ENCODE measurements at regions not wholly inside any gene's neighbourhood (a gene's known extent, or its start where the extent isn't known, plus 50 kb on each side); places are given as distances from the start of the nearest gene placed in this dataset.

DNA sequence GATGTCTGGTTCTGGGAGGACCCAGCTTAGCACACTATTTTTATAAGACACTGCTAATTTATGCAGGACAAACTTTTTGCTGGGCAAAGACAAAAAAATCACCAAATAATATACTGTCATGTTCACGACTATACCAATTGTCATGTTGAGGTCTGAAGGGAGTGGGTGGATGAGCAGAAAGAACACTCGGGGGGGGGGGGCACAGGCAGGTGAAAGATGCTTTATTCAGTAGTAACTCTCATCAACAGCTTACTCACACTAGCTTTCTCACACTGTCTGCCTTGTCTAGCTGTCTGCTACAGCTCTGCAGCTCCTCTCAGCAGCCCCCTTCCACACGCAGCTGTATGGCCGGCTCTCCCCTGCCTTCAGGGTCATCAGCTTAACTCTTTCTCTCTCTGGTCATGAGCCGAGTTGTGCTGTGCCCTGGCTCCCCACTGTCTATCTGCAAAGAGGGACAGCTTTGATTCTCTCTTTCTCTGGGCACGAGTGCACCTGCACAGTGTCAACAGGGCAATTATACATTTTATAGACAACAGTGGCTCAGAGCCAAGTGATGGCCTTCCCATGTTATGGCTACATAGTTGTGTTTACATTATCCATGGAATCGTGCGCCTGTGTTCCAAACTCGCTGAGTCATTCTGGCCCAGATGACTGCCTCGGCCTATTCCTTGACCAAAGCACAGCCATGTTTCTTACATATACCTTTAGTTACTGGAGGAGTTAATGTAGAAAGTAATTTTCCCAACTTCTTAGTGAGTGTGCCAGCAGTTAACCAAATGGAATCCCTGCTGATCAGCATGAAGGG lies 187.7 kb upstream of the PRSS16 start:
- Histone ChIP-seq H3K36me3 (ENCODE audit: control insufficient read depth in 4 of 4, insufficient read depth in 3 of 4, low read depth in 1 of 4, low read length in 3 of 4) (no peaks in the 10 kb centered on the region), H3K27me3 (ENCODE audit: control insufficient read depth in 4 of 4, insufficient read depth in 4 of 4, low read length in 3 of 4) (peaks cover 0 to 3% (median 1%) of the 10 kb centered on the region in 4 donors), H3K4me3 (ENCODE audit: low read depth in 1 of 3, low read length in 3 of 3) (no peak overlapping the region), H3K27ac (ENCODE audit: low read depth in 1 of 2, low read length in 2 of 2) (no peak overlapping the region), H3K9ac (ENCODE audit: low read depth in 1 of 2, low read length in 2 of 2) (no peak overlapping the region), H3K4me1 (ENCODE audit: control insufficient read depth in 4 of 4, insufficient read depth in 4 of 4, low read length in 3 of 4) (no peaks in the 10 kb centered on the region), H3K9me3 (ENCODE audit: control insufficient read depth in 4 of 4, low read length in 3 of 4) (no peaks in the 10 kb centered on the region)
- TF ChIP-seq, protein P1, sequence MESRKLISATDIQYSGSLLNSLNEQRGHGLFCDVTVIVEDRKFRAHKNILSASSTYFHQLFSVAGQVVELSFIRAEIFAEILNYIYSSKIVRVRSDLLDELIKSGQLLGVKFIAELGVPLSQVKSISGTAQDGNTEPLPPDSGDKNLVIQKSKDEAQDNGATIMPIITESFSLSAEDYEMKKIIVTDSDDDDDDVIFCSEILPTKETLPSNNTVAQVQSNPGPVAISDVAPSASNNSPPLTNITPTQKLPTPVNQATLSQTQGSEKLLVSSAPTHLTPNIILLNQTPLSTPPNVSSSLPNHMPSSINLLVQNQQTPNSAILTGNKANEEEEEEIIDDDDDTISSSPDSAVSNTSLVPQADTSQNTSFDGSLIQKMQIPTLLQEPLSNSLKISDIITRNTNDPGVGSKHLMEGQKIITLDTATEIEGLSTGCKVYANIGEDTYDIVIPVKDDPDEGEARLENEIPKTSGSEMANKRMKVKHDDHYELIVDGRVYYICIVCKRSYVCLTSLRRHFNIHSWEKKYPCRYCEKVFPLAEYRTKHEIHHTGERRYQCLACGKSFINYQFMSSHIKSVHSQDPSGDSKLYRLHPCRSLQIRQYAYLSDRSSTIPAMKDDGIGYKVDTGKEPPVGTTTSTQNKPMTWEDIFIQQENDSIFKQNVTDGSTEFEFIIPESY (IDR thresholded peaks at IDR 0.05) = no peak
- TF ChIP-seq HNF4G (IDR thresholded peaks at IDR 0.05) (no peak), JUND (IDR thresholded peaks at IDR 0.05) (no peak), RAD21 (IDR thresholded peaks at IDR 0.05) (no peak), SP1 (IDR thresholded peaks at IDR 0.05) (no peak)
- TF ChIP-seq, protein P2, sequence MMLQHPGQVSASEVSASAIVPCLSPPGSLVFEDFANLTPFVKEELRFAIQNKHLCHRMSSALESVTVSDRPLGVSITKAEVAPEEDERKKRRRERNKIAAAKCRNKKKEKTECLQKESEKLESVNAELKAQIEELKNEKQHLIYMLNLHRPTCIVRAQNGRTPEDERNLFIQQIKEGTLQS (IDR thresholded peaks at IDR 0.05) = no peak
- no peak for DNase-seq (ENCODE audit: low spot score)
- WGBS = 73% methylated on average over 10 of the region's 10 CpGs

DNA sequence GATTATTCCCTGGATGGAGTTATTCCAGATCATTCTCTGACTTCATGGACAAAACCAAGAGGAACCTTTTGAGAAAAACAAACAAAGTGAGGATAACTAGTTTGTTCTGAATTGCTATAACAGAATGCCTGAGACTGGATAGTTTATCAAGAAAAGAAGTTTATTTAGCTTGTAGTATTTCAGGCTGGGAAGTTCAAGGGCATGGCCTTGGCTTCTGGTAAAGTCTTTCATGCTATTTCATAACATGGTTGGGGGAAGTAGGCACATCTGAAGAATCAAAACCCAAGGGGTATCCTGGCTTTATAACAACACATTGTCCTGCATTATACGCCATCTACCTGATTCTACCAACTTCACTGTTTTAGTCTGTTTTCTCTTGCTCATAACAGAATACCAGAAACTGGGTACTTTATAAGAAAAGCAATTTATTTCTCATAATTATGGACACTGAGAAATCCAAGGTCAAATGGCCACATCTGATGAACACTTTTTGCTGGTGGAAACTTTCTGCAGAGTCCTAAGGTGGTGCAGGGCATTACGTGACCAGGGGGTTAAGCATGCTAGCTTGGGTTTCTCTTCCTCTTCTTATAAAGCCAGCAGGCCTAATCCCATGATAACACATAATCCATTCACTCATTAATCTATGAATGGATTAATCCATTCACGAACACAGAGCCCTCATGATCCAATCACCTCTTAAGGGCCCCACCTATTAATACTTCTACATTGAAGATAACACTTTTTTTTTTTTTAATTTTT lies 186.1 kb upstream of the PRSS16 start:
- 93% methylated on average over 3 of the region's 3 CpGs for WGBS
- TF ChIP-seq HNF4G (IDR thresholded peaks at IDR 0.05) (no peak), HNF4A (conservative IDR thresholded peaks at IDR 0.05) (no peak), RAD21 (IDR thresholded peaks at IDR 0.05) (no peak), EGR1 (IDR thresholded peaks at IDR 0.05; ENCODE audit: low read depth in 2 of 2) (no peak), JUND (IDR thresholded peaks at IDR 0.05) (no peak), FOXA1 (IDR thresholded peaks at IDR 0.05) (no peak), RXRA (IDR thresholded peaks at IDR 0.05) (no peak), TAF1 (conservative IDR thresholded peaks at IDR 0.05) (no peak), FOXA2 (IDR thresholded peaks at IDR 0.05) (no peak), REST (IDR thresholded peaks at IDR 0.05) (no peak), SP1 (IDR thresholded peaks at IDR 0.05) (no peak), NR2F2 (IDR thresholded peaks at IDR 0.05) (no peak), YY1 (IDR thresholded peaks at IDR 0.05) (no peak), GABPA (IDR thresholded peaks at IDR 0.05 in 1 of 2, conservative IDR thresholded peaks at IDR 0.05 in 1 of 2) (no peak), CTCF (IDR thresholded peaks at IDR 0.05; ENCODE audit: low read depth, low read length, missing input control) (no peak)
- TF ChIP-seq, protein P3, sequence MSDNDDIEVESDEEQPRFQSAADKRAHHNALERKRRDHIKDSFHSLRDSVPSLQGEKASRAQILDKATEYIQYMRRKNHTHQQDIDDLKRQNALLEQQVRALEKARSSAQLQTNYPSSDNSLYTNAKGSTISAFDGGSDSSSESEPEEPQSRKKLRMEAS (IDR thresholded peaks at IDR 0.05) = no peak
- TF ChIP-seq, protein P1 (IDR thresholded peaks at IDR 0.05) = no peak
- TF ChIP-seq, protein P2 (IDR thresholded peaks at IDR 0.05) = no peak
- Histone ChIP-seq H3K9me3 (ENCODE audit: control insufficient read depth in 4 of 4, low read length in 3 of 4) (no peaks in the 10 kb centered on the region), H3K27ac (ENCODE audit: low read depth in 1 of 2, low read length in 2 of 2) (no peak overlapping the region), H3K4me1 (ENCODE audit: control insufficient read depth in 4 of 4, insufficient read depth in 4 of 4, low read length in 3 of 4) (no peaks in the 10 kb centered on the region), H3K4me3 (ENCODE audit: low read depth in 1 of 3, low read length in 3 of 3) (no peak overlapping the region), H3K27me3 (ENCODE audit: control insufficient read depth in 4 of 4, insufficient read depth in 4 of 4, low read length in 3 of 4) (peaks cover 0 to 2% (median 0%) of the 10 kb centered on the region in 4 donors), H3K36me3 (ENCODE audit: control insufficient read depth in 4 of 4, insufficient read depth in 3 of 4, low read depth in 1 of 4, low read length in 3 of 4) (no peaks in the 10 kb centered on the region), H3K9ac (ENCODE audit: low read depth in 1 of 2, low read length in 2 of 2) (no peak overlapping the region)
- DNase-seq (ENCODE audit: low spot score) = no peak
